IPS-15b (cell line): ENCODE measurements at regions not wholly inside any gene's neighbourhood (a gene's known extent, or its start where the extent isn't known, plus 50 kb on each side); places are given as distances from the start of the nearest gene placed in this dataset.

Experiments
- H3K27me3 ChIP-seq: one replicate; pipeline ENCODE4 v1.6.1; 2013; ENCODE audit warnings: low read length; ENCODE audit not compliant: control insufficient read depth, insufficient read depth
- H3K36me3 ChIP-seq: one replicate; pipeline ENCODE4 v1.6.1; 2013; ENCODE audit warnings: low read length; ENCODE audit not compliant: control insufficient read depth, insufficient read depth
- H3K4me1 ChIP-seq: one replicate; pipeline ENCODE4 v1.6.1; 2013; ENCODE audit warnings: mild to moderate bottlenecking, low read length; ENCODE audit not compliant: control insufficient read depth, insufficient read depth
- H3K4me3 ChIP-seq: one replicate; pipeline ENCODE4 v1.5.1; 2013; ENCODE audit warnings: low read depth, low read length
- H3K9ac ChIP-seq: one replicate; pipeline ENCODE4 v1.6.1; 2013; ENCODE audit warnings: low read depth, mild to moderate bottlenecking, low read length
- H3K9me3 ChIP-seq: one replicate; pipeline ENCODE4 v1.6.1; 2013; ENCODE audit warnings: mild to moderate bottlenecking, low read length; ENCODE audit not compliant: control insufficient read depth, insufficient read depth

- H3K36me3 ChIP-seq = no peaks in the 10 kb centered on the region
- no peak overlapping the region for H3K9ac ChIP-seq
Observed at GRCh38 chr1:96291468-96291867, 430.1 kb upstream of the PTBP2 start.

GRCh38 chr1:96292141-96292540 lies 429.4 kb upstream of the PTBP2 start:
- Histone ChIP-seq H3K4me1 (peaks cover 2% of the 10 kb centered on the region), H3K9ac (no peak overlapping the region), H3K27me3 (no peaks in the 10 kb centered on the region), H3K9me3 (peaks cover 2% of the 10 kb centered on the region), H3K36me3 (no peaks in the 10 kb centered on the region), H3K4me3 (no peak overlapping the region)

More at GRCh38 chr1:96291468-96291867, 430.1 kb upstream of the PTBP2 start:
- Histone ChIP-seq H3K9me3 (peaks cover 3% of the 10 kb centered on the region), H3K4me3 (no peak overlapping the region), H3K4me1 (peaks cover 2% of the 10 kb centered on the region), H3K27me3 (no peaks in the 10 kb centered on the region)

- H3K4me1 ChIP-seq = no peaks in the 10 kb centered on the region
- H3K27me3 ChIP-seq = no peaks in the 10 kb centered on the region
- H3K9me3 ChIP-seq = no peaks in the 10 kb centered on the region
- no peak overlapping the region for H3K9ac ChIP-seq
- H3K4me3 ChIP-seq = no peak overlapping the region
- H3K36me3 ChIP-seq = no peaks in the 10 kb centered on the region
Observed at GRCh38 chr1:96296991-96297390, 424.6 kb upstream of the PTBP2 start.

- H3K27me3 ChIP-seq = no peaks in the 10 kb centered on the region
Observed at GRCh38 chr1:96306809-96307560, 414.6 kb upstream of the PTBP2 start.

GRCh38 chr1:96308314-96308713 lies 413.3 kb upstream of the PTBP2 start:
- H3K4me1 ChIP-seq = no peaks in the 10 kb centered on the region
- no peak overlapping the region for H3K4me3 ChIP-seq
- no peaks in the 10 kb centered on the region for H3K27me3 ChIP-seq
- H3K36me3 ChIP-seq = no peaks in the 10 kb centered on the region
- no peaks in the 10 kb centered on the region for H3K9me3 ChIP-seq
- H3K9ac ChIP-seq = no peak overlapping the region

More at GRCh38 chr1:96306809-96307560, 414.6 kb upstream of the PTBP2 start:
- Histone ChIP-seq H3K36me3 (no peaks in the 10 kb centered on the region), H3K9me3 (no peaks in the 10 kb centered on the region), H3K9ac (no peak overlapping the region), H3K4me1 (no peaks in the 10 kb centered on the region), H3K4me3 (no peak overlapping the region)

- H3K9ac ChIP-seq = no peak overlapping the region
- no peaks in the 10 kb centered on the region for H3K9me3 ChIP-seq
Observed at GRCh38 chr1:96309783-96310182, 411.8 kb upstream of the PTBP2 start.

GRCh38 chr1:96313216-96313615 lies 408.4 kb upstream of the PTBP2 start:
- no peaks in the 10 kb centered on the region for H3K9me3 ChIP-seq
- no peaks in the 10 kb centered on the region for H3K4me1 ChIP-seq
- no peaks in the 10 kb centered on the region for H3K27me3 ChIP-seq
- no peak overlapping the region for H3K9ac ChIP-seq
- H3K36me3 ChIP-seq = no peaks in the 10 kb centered on the region
- no peak overlapping the region for H3K4me3 ChIP-seq

More at GRCh38 chr1:96309783-96310182, 411.8 kb upstream of the PTBP2 start:
- no peaks in the 10 kb centered on the region for H3K36me3 ChIP-seq
- no peaks in the 10 kb centered on the region for H3K4me1 ChIP-seq
- no peaks in the 10 kb centered on the region for H3K27me3 ChIP-seq
- no peak overlapping the region for H3K4me3 ChIP-seq

GRCh38 chr1:96329121-96329520 lies 392.5 kb upstream of the PTBP2 start:
- Histone ChIP-seq H3K36me3 (no peaks in the 10 kb centered on the region), H3K27me3 (no peaks in the 10 kb centered on the region), H3K9me3 (no peaks in the 10 kb centered on the region), H3K4me3 (no peak overlapping the region), H3K9ac (no peak overlapping the region), H3K4me1 (no peaks in the 10 kb centered on the region)

- Histone ChIP-seq H3K36me3 (no peaks in the 10 kb centered on the region), H3K9ac (no peak overlapping the region), H3K4me1 (no peaks in the 10 kb centered on the region), H3K9me3 (no peaks in the 10 kb centered on the region), H3K27me3 (no peaks in the 10 kb centered on the region), H3K4me3 (no peak overlapping the region)
Observed at GRCh38 chr1:96331596-96331995, 390.0 kb upstream of the PTBP2 start.

GRCh38 chr1:96333522-96334235 lies 387.9 kb upstream of the PTBP2 start:
- no peaks in the 10 kb centered on the region for H3K9me3 ChIP-seq
- no peak overlapping the region for H3K4me3 ChIP-seq
- no peak overlapping the region for H3K9ac ChIP-seq
- H3K27me3 ChIP-seq = no peaks in the 10 kb centered on the region
- H3K4me1 ChIP-seq = no peaks in the 10 kb centered on the region
- H3K36me3 ChIP-seq = no peaks in the 10 kb centered on the region

- Histone ChIP-seq H3K27me3 (no peaks in the 10 kb centered on the region), H3K4me3 (no peak overlapping the region), H3K9ac (no peak overlapping the region), H3K36me3 (no peaks in the 10 kb centered on the region), H3K9me3 (no peaks in the 10 kb centered on the region), H3K4me1 (no peaks in the 10 kb centered on the region)
Observed at GRCh38 chr1:96334236-96334557, 387.4 kb upstream of the PTBP2 start.

GRCh38 chr1:96338622-96339021 lies 383.0 kb upstream of the PTBP2 start:
- H3K4me1 ChIP-seq = no peaks in the 10 kb centered on the region
- no peak overlapping the region for H3K9ac ChIP-seq
- H3K9me3 ChIP-seq = no peaks in the 10 kb centered on the region
- no peaks in the 10 kb centered on the region for H3K36me3 ChIP-seq
- H3K27me3 ChIP-seq = no peaks in the 10 kb centered on the region
- H3K4me3 ChIP-seq = no peak overlapping the region
